ENCODE measurements at regions not wholly inside any gene's neighbourhood (a gene's known extent, or its start where the extent isn't known, plus 50 kb on each side); places are given as distances from the start of the nearest gene placed in this dataset.
"Not testable (repeated sequence)": the region's sequence is repeated elsewhere in the genome, so short reads cannot be mapped to it uniquely, and the experiment has no call there.

DNA sequence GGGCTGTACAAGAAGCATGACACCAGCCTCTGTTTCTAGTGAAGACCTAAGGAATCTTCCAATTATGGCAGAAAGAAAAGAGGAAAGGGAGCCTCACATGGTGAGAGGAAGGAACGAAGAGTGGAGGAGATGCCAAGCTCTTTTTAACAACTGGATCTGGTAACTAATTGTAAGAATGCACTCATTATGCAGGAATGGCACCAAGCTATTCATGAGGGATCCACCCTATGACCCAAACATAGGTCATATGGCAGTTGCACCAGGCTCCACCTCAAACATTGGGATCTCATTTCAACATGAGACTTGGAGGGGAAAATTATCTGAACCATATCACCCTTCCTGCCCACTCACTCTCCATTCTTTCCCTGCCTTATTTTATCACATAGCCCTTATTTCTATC, 496.0 kb upstream of the SPTLC3 start:
- DNase-seq = no peak

DNA sequence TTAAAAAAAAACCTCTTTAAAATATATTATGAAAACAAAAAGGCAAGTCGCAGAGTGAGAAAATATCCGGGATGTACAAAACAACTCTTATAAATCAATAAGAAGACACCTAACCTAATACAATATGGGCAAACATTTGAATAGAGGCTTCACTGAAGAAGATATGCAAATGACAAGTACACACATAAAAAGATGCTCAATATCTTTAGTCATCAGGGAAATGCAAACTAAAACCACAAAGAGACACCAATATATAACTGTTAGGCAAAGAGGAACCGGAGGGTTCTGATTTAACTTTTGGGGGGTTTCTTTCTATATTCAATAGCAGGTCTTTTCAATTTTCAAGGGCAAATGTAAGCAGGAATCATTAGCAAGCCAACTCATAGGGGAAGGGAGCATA, 480.7 kb upstream of the SPTLC3 start:
- DNase-seq = no peak

DNA sequence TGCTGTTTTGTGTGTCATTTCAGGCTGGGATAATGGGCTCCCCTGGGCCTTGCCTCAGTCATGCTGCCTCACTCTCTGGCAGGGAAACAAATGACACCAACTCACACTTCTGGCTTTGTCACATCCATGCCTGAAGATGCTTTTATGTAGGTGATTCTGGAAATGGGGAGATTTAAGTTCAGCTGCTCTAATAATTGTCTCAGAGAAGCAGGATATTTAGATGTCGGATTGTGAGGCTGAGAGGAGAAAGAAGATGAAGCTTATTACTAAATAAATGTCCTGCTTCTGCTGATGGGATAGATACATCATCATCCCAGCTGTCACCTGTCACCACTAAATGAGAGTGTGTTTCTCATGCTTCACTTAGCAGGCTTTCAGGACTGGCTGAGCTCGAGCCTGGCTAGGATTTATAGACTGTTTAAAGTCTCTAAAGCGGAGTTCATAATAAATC, 480.2 kb upstream of the SPTLC3 start:
- DNase-seq = no peak

DNA sequence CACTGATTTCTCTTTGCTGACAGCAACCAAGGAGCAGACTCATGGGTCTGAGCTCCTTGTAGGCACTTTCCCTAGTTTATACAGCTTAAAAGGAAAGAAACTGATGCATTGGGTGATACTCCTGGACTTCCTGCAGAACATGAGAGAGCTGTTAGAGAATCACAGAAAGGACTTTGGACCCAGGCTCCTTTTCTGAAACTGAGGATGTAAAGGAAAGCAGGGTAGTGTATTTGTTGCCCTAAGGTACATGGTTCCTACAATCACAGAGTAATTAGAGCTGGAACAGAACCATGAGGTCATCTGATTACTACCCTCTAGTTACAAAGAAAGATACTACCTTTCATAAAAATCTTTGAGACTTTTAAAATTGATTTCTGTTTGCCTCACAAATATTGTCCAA, 477.1 kb upstream of the SPTLC3 start:
- no peak for DNase-seq

DNA sequence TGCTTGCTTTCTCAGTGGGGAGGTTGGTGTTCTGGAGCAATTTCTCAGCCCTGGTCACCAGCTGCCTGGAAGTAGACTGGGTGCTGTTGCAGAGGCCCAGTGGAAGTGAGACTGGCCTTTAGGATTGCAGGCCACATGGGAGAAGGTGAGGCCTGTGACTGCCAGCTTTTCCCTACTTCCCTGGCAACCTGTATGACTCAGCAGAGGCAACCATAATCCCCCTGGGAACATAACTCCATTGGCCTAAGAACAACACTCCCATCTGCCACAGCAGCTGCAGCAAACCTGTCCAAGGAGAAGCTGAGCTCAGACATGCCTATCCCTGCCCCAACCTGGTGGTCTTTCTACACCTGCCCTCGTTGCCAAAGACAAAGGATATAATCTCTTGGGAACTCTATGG, 473.5 kb upstream of the SPTLC3 start:
- DNase-seq = no peak

DNA sequence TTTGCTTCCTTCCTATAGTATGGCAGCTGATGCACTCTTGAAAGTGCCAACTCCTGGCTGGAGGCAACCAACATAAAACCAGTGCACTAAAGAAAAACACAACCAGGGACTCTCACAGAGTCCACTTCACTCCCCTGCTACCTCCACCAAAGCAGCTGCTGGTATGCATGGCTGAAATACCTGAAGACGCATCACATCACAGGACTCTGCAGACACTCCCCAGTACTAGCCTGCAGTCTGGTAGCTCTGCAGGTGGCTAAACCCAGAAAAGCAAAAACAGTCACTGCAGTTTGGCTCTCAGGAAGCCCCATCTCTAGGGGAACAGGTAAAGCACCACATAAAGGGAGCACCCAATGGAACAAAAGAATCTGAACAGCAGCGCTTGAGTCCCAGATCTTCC, 473.0 kb upstream of the SPTLC3 start:
- DNase-seq = no peak

DNA sequence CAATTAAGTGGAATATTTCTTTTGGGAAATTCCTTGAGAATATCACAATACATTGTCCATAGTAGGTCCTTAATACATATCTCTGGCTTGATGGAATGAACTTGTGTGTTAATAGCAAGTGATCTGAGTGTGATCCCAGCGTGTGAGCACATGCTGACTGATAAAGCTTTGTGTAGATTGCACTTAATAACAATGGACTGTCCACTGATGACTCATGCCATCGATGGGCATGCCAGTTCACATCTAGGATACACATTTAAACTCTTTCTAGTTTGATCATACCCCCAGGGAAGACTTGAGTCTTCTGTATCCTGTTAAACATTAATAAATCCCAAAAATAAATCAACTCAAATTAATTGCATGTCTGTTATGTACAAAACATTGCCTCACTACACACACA, 454.3 kb upstream of the SPTLC3 start:
- DNase-seq = no peak

DNA sequence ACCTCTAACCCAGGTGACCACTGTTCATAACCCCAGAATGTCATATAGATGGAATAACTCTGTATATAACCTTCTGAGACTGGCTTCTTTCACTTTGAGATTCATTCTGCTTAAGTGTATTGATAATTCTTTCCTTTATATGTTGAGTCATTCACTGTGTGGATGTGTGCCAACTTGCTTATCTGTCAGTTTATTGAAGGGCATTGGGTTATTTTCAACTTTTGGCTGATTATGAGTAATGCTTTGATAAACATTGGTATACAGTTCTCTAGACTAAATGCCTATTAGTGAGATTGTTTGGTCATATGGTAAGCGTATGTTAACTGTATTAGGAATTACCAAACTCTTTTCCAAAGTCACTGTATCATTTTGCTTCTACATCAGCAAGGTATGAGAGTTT, 453.4 kb upstream of the SPTLC3 start:
- no peak for DNase-seq

DNA sequence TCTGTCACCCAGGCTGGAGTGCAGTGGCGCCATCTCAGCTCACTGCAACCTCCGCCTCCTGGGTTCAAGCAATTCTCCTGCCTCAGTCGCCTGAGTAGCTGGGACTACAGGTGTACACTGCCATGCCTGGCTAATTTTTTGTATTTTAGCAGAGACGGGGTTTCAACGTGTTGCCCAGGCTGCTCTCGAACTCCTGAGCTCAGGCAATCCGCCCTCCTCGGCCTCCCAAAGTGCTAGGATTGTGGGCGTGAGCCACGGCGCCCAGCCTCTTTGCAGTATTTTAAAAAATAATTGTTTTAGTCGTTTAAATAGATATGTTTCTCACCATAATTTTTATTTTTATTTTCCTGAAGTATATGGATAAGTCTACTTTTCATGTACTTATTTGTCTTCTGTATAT, 452.9 kb upstream of the SPTLC3 start:
- not testable (repeated sequence) for DNase-seq

DNA sequence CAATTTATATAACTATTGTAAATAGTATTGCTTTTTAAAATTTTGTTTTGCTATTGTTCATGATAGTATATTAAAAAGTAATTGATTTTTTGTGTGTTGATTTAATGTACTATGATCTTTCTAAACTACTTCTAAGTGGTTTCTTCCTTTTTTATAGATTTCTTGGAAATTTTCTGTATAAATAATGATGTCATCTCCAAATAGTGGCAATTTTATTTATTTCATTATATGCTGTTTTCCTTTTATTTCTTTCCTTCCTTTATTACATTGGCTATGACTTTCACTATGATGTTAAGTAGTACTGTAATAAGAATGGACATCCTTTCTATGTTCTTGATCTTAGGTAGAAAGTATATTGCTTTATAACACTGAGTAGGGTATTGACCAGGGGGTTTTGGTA, 451.5 kb upstream of the SPTLC3 start:
- DNase-seq = no peak

DNA sequence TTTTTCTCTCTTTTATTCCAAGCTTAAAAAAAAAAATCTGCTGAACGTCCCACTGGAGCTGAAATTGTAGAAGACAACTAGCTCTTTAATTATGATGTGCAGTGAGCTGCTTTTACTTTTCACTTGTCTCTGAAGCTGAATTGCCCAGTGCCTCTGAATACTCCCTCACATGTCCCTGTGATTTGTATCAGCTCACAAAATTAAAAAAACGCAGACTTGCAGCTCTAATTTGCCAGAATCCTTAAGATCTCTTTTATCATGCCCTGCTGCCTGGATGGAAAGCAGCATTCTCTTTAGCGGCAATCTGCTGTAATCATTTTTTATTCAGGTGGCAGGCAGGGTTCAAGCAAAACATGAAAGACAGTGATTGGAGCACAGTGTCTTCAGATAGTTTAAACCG, 443.8 kb upstream of the SPTLC3 start:
- DNase-seq = no peak

DNA sequence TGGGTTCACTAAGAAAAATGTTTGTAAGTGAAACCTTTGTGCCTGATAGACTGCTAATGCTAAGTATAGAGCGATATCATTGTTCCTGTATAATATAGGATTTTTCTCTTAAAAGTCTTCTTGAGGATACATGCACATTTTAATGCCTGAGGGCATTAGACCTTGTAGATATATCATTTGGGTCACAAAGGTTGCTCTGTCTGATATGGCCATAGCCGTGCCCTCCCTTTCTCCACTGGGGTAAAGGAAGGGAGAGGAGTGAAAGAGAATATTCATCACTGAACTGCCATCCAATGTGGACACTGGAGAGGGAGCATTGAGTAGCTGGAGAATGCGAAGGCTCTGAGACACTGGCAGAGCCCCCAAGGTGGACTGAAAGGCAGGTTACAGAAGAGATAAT, 442.2 kb upstream of the SPTLC3 start:
- no peak for DNase-seq

DNA sequence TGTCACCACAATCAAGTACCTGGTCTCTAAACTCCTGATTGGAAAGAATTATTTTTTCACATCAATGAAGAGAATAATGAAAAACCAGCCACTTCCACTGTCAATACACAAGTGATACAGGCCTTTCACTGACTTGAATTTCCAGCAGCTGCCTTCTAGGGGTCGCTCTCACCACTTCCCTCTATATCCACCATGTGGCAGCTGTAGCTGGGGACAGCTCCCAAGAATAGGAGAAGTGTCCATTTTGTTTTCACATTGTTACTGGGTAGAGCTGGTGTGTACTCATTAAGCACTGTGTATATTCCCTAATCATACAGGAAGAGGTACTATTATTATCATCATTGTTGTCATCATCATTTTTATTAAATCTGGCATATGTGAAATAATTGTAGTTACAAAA, 438.4 kb upstream of the SPTLC3 start:
- no peak for DNase-seq

DNA sequence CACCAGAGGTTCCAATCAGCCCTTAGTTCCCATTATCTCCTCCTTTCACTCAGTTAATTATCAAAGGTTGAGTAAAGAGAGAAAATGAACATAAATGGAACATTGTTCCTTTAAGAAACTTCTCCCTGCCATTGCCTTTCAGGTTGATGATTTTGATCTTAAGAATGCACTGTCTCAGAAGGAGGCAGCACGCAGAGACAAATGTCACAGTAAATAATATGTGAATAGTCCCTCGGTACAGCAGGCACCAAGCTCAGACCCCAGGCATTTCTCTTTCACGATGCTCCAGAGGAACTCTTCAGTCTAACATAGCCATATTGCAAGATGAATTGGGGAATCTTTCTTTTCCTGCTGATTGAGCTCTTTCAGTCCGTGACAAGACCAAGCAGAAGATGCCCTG, 435.3 kb upstream of the SPTLC3 start:
- no peak for DNase-seq

DNA sequence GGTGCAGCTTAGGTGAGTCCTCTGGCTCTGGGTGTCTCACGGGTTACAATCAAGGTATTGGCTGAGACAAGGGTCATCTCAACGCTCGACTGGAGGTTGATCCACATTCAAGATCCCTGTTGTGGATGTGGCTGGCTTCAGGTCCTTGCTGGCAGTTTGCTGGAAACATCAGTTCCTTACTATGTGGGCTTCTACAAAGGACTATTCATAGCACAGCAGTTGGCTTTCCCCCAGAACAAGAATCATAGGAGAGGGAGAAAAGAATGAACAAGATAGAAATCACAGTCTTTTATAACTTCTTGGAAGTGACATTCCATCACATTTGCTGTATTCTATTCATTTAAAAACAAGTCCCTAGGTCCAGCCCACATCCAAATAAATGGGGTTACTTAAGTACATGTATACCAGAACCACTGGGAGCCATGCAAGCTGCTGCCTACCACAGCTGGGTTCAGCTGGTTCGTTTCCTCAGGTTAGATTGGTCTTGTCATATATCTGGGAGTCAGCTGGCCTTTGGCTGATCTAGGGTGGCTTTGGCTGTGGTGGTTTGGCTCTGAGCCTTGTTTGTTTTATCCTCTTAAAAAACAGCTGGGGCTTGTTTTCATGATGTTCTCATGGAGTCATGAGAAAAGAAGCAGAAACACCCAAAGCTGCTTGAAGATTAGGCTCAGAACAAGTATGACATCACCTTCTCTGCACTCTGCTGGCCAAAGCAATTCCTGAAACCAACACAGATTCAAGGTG, 433.2 kb upstream of the SPTLC3 start:
- DNase-seq = no peak

DNA sequence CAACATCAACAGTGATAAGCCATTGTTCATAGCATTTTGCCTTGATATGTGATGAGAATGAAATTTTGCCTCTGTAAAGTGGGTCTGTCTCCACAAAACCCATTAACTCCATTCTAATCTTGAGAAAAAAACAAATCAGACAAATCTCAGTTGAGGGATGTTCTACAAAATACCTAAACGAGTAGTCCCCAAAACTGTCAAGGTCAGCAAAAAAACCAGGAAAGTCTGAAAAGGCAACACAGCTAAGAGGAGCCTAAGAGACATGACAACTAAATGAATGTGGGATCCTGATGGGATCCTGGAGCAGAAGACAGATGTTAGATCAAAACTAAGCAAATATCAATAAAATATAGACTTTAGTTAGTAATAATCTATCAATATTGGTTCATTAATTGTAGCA, 431.6 kb upstream of the SPTLC3 start:
- no peak for DNase-seq

DNA sequence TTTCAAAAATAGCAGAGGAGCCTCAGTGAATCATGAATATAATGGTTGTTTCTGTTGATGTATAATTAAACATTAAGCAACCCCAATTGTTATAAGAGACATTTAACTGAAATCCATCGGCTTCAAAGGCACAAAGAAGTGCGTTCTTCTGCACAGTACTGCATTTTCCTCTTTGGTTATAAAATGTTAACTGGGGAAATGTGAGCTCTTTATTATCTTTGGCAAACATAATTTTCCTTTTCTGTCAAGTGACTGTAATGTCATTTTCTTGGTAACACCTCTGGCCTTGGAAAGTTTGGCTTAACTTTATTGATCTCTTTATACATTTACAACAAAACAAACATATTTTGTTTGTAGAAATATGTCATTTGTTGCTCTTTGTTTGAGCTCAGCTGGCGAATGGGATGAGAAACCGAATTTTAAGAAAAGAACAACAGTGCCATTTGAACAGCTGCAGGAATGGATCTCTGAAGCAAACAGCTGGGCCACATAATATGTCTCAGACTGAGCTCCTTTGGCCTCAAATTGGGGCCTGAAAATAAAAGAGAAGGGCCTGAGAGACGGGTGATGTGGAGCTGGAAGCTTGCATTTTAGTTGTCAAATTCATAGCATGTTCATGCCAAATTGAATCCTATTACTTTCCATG, 427.0 kb upstream of the SPTLC3 start:
- no peak for DNase-seq

DNA sequence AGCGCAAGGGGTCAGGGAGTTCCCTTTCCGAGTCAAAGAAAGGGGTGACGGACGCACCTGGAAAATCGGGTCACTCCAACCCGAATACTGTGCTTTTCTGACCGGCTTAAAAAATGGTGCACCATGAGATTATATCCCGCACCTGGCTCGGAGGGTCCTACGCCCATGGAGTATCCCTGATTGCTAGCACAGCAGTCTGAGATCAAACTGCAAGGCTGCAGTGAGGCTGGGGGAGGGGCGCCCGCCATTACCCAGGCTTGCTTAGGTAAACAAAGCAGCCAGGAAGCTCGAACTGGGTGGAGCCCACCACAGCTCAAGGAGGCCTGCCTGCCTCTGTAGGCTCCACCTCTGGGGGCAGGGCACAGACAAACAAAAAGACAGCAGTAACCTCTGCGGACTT, 426.1 kb upstream of the SPTLC3 start:
- not testable (repeated sequence) for DNase-seq

DNA sequence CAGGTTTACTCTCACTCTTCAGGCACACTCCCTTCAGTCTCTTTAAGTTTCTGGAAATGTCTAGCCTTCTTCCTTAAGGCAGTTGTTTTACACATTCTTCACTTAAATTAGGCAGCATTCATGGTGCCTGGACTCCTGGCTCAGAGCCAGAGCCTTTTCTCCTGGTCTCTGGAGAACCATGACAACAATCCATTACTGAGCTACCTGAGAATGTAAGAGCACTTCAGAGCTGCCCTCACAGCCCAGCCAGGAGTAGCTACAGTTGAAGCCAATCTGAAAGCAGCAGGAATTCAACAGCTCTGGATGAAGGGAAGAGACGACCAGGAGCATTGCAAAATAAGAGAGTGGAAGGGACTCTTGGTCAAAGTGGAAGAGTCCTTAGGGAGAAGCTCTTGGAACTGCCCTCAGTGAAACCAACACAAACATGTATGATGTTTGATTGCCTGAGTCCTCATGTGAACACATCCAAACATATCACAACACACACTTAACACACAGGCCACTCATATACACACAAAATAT, 416.8 kb upstream of the SPTLC3 start:
- DNase-seq = no peak

DNA sequence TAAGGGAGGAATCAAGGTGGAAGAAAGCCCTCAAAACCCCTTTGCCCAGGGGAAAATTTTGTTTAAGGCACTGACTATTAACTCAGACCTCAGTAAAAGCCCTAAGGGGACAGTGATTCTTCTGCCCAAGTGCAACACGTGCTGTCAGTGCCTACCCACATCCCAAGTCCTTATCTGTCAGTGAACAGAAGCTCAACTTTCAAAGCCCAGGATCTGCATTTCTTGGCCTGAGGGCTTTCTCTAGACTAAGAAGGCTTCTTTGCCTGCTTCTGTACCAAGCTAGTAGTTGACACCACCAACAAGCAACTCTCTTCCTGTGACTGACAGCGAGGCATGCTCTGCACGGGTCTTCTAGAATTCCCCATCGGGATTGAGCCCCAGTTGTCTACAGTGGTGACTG, 416.0 kb upstream of the SPTLC3 start:
- DNase-seq = no peak

DNA sequence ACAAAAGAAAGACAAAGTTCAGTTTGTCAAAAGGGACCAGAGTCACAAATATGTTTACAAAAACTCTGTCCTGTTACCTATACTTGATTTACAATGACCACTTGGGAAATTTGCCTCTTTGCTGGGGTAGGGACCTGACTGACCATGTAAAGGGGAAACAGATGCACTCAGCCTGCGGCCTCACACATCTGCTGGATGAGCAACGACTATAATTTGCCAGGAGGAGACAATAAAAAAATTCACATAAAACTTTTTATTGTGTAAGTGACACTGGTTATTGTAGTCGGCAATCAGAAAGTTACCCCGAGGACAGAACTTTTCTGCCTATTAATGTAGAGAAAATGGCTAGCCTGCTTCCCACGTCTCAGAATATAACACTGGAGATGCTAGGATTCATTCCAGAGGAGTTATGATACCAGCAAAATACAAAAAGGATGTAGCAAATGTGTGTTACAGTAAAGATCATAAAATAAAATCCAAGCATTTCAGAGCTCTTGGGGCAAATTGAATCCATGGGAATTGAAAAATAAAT, 415.4 kb upstream of the SPTLC3 start:
- DNase-seq = no peak

DNA sequence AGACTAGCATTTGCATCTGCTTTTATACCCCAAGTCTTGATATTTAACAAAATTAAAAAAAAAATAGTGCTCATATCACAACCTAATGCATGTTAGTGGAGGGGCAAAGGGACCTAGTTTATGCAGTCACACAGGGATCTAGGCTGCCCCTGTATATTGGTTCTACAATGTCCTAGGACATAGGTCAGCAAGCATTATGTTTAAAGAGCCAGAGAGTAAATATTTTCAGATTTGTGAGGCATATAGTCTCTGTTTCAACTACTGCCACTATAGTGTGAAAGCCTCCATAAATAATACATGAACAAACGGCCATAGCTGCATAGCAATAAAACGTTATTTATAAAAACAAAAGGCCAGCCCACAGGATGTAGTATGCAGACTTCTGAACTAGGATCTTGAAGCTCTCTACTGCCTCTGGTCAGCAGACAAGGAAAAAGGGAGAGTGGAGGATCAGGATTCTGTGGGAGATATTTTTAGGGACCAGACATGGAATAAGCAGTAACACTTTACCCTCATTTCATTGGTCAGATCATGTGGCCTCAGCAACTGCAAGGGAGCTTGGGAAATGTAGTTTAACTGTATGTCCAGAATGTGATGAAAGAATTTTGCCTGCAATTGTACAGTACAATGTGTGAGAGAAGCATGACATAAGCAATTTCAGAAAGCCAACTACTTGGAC, 414.2 kb upstream of the SPTLC3 start:
- no peak for DNase-seq

DNA sequence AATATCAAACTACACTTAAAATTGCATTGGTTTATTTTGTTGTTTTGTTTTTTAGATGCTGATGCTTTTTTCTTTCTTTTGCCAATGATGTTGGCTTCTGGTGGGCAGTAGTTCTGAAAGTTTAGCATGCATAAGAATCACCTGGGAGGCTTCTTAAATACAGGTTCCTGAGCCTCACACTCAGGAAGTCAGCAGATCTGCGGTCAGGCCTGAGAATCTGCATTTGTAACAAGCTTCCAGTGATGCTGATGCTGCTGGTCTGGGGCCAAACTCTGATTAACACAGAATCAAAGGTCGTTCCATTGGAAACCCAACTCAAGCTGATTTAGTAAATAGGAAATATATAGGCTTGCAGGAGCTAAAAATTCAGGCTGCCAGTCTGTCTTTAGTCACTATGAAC, 412.9 kb upstream of the SPTLC3 start:
- no peak for DNase-seq

DNA sequence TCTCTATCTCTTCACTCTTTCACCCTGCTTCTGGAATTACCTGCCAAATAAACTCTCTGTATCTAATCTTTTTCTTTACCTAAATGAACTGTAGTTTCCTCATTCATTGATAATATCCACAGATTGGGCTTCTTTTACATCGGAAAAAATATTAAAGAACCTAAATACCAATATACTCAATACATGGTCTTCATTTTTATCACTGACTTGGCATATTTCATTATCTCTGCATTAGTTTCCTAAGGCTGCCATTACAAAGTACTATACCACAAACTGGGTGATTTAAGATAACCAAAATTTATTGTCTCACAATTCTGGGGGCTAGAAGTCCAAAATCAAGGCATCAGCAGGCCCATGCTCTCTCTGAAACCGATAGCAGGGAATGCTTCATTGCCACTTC, 411.9 kb upstream of the SPTLC3 start:
- DNase-seq = no peak

All from stimulated activated CD4-positive, alpha-beta T cell treated with anti-CD3 and anti-CD28 coated beads, Interleukin-4, amount 100 ng/mL, for 24 hours (primary cell).